Stimulated activated CD4-positive, alpha-beta T cell treated with anti-CD3 and anti-CD28 coated beads, Interleukin-12 subunit alpha, Interleukin-12 subunit beta, amount 100 ng/mL, for 4 hours (primary cell): ENCODE measurements at regions not wholly inside any gene's neighbourhood (a gene's known extent, or its start where the extent isn't known, plus 50 kb on each side); places are given as distances from the start of the nearest gene placed in this dataset.

Source experiments
- DNase-seq: peaks from one replicate; pipeline ENCODE4 v3.0.0-alpha.2; 2020

GRCh38 chr2:12978066-12978835 is 261.5 kb downstream of the TRIB2 start:
- no peak for DNase-seq

GRCh38 chr2:12979066-12979465 is 262.3 kb downstream of the TRIB2 start:
- no peak for DNase-seq

- no peak for DNase-seq
These were observed 264.1 kb downstream of the TRIB2 start for GRCh38 chr2:12980817-12981216.

GRCh38 chr2:12982149-12982584 is 265.4 kb downstream of the TRIB2 start:
- no peak for DNase-seq

GRCh38 chr2:12987246-12987645 is 270.5 kb downstream of the TRIB2 start:
- no peak for DNase-seq

- DNase-seq = no peak
These were observed 271.5 kb downstream of the TRIB2 start for GRCh38 chr2:12988279-12988678.

GRCh38 chr2:12990523-12990922 is 273.8 kb downstream of the TRIB2 start:
- no peak for DNase-seq

GRCh38 chr2:12998685-12999084 is 281.9 kb downstream of the TRIB2 start:
- no peak for DNase-seq

GRCh38 chr2:13000664-13001363 is 284.1 kb downstream of the TRIB2 start:
- no peak for DNase-seq

- no peak for DNase-seq
These were observed 284.7 kb downstream of the TRIB2 start for GRCh38 chr2:13001408-13001807.

GRCh38 chr2:13002536-13003331 is 286.0 kb downstream of the TRIB2 start:
- DNase-seq = no peak

- DNase-seq = no peak
These were observed 286.8 kb downstream of the TRIB2 start for GRCh38 chr2:13003500-13003899.

- no peak for DNase-seq
These were observed 288.3 kb downstream of the TRIB2 start for GRCh38 chr2:13005048-13005447.

GRCh38 chr2:13005761-13006335 is 289.1 kb downstream of the TRIB2 start:
- DNase-seq = no peak

- DNase-seq = no peak
These were observed 289.7 kb downstream of the TRIB2 start for GRCh38 chr2:13006426-13006825.

- peak; percentile 54 for DNase-seq
These were observed 290.3 kb downstream of the TRIB2 start for GRCh38 chr2:13006829-13007717.

GRCh38 chr2:13009027-13009642 is 292.4 kb downstream of the TRIB2 start:
- DNase-seq = no peak

GRCh38 chr2:13010283-13010682 is 293.5 kb downstream of the TRIB2 start:
- no peak for DNase-seq

GRCh38 chr2:13014783-13015182 is 298.0 kb downstream of the TRIB2 start:
- DNase-seq = no peak

GRCh38 chr2:13015532-13016320 is 299.0 kb downstream of the TRIB2 start:
- no peak for DNase-seq

GRCh38 chr2:13018490-13018889 is 301.8 kb downstream of the TRIB2 start:
- no peak for DNase-seq
